H9 (cell line): ENCODE measurements at regions not wholly inside any gene's neighbourhood (a gene's known extent, or its start where the extent isn't known, plus 50 kb on each side); places are given as distances from the start of the nearest gene placed in this dataset.

Source experiments
- DNase-seq: peaks from one replicate; pipeline ENCODE4 v3.0.0-alpha.2; 2017
- H2AFZ ChIP-seq: one replicate; pipeline ENCODE4 v1.6.1; 2013; ENCODE audit warnings: mild to moderate bottlenecking, low read length, control low read depth, moderate library complexity
- H2AK5ac ChIP-seq: 2 replicates; pipeline ENCODE4 v1.6.1; 2013; ENCODE audit warnings: low read length, control low read depth, mixed read lengths; ENCODE audit not compliant: insufficient read length
- H2BK120ac ChIP-seq: one replicate; pipeline ENCODE4 v1.6.1; 2013; ENCODE audit warnings: low read depth, mild to moderate bottlenecking, low read length, control low read depth, inconsistent platforms; ENCODE audit not compliant: poor library complexity, severe bottlenecking
- H2BK12ac ChIP-seq: 2 replicates; pipeline ENCODE4 v1.6.1; 2013; ENCODE audit warnings: low read length, control low read depth, mixed read lengths, low read depth; ENCODE audit not compliant: insufficient read length
- H2BK15ac ChIP-seq: 2 replicates; pipeline ENCODE4 v1.6.1; 2013; ENCODE audit warnings: low read depth, low read length, control low read depth
- H2BK20ac ChIP-seq: one replicate; pipeline ENCODE4 v1.6.1; 2013; ENCODE audit warnings: low read depth, mild to moderate bottlenecking, low read length, control low read depth, inconsistent platforms; ENCODE audit not compliant: poor library complexity, severe bottlenecking
- H2BK5ac ChIP-seq: 2 replicates; pipeline ENCODE4 v1.6.1; 2013; ENCODE audit warnings: low read length, control low read depth, mixed read lengths; ENCODE audit not compliant: insufficient read length
- H3K14ac ChIP-seq: 2 replicates; pipeline ENCODE4 v1.6.1; 2013; ENCODE audit warnings: low read length, control low read depth; ENCODE audit not compliant: insufficient read depth
- H3K18ac ChIP-seq: 2 replicates; pipeline ENCODE4 v1.6.1; 2013; ENCODE audit warnings: low read depth, mild to moderate bottlenecking, mixed read lengths, low read length, control low read depth; ENCODE audit not compliant: insufficient read length
- H3K23ac ChIP-seq: 2 replicates; pipeline ENCODE4 v1.6.1; 2013; ENCODE audit warnings: low read length, control low read depth, mixed read lengths, low read depth; ENCODE audit not compliant: insufficient read length
- H3K23me2 ChIP-seq: 2 replicates; pipeline ENCODE4 v1.6.1; 2013; ENCODE audit warnings: low read depth, mild to moderate bottlenecking, mixed read lengths, low read length, control low read depth; ENCODE audit not compliant: insufficient read length, poor library complexity, severe bottlenecking
- H3K27ac ChIP-seq: 2 replicates; pipeline ENCODE4 v1.5.1; 2013; ENCODE audit warnings: low read length, control low read depth, mixed read lengths, low read depth; ENCODE audit not compliant: insufficient read length
- H3K27me3 ChIP-seq: 2 replicates; pipeline ENCODE4 v1.6.1; 2013; ENCODE audit warnings: low read length, control low read depth, inconsistent platforms; ENCODE audit not compliant: insufficient read depth
- H3K4ac ChIP-seq: 2 replicates; pipeline ENCODE4 v1.6.1; 2013; ENCODE audit warnings: low read depth, mild to moderate bottlenecking, control low read depth, inconsistent platforms, low read length, moderate library complexity
- H3K4me1 ChIP-seq: 2 replicates; pipeline ENCODE4 v1.6.1; 2013; ENCODE audit warnings: low read length, control low read depth, inconsistent platforms; ENCODE audit not compliant: insufficient read depth
- H3K4me2 ChIP-seq: 2 replicates; pipeline ENCODE4 v1.6.1; 2013; ENCODE audit warnings: low read length, control low read depth, mixed read lengths; ENCODE audit not compliant: insufficient read length, insufficient read depth
- H3K56ac ChIP-seq: 2 replicates; pipeline ENCODE4 v1.6.1; 2013; ENCODE audit warnings: low read depth, mild to moderate bottlenecking, mixed read lengths, low read length, control low read depth; ENCODE audit not compliant: insufficient read length
- H3K79me1 ChIP-seq: 2 replicates; pipeline ENCODE4 v1.6.1; 2013; ENCODE audit warnings: low read depth, mild to moderate bottlenecking, moderate library complexity, low read length, control low read depth, inconsistent platforms; ENCODE audit not compliant: insufficient read depth, poor library complexity, severe bottlenecking
- H3K79me2 ChIP-seq: 2 replicates; pipeline ENCODE4 v1.6.1; 2013; ENCODE audit warnings: low read length, control low read depth, inconsistent platforms; ENCODE audit not compliant: insufficient read depth
- H3K9ac ChIP-seq: 2 replicates; pipeline ENCODE4 v1.6.1; 2013; ENCODE audit warnings: low read length, control low read depth, mixed read lengths; ENCODE audit not compliant: insufficient read length; ENCODE audit errors: extremely low read depth
- H3K9me3 ChIP-seq: one replicate; pipeline ENCODE4 v1.6.1; 2013; ENCODE audit warnings: low read depth, low read length, inconsistent platforms; ENCODE audit not compliant: control insufficient read depth
- H3T11ph ChIP-seq: one replicate; pipeline ENCODE4 v1.6.1; 2013; ENCODE audit warnings: mild to moderate bottlenecking, low read length, control low read depth, inconsistent platforms
- H4K20me1 ChIP-seq: one replicate; pipeline ENCODE4 v1.6.1; 2013; ENCODE audit not compliant: control insufficient read depth, insufficient read length, insufficient read depth
- H4K5ac ChIP-seq: 2 replicates; pipeline ENCODE4 v1.6.1; 2013; ENCODE audit warnings: low read depth, mild to moderate bottlenecking, mixed read lengths, low read length, control low read depth; ENCODE audit not compliant: insufficient read length
- H4K8ac ChIP-seq: replicated peaks from 2 replicates; pipeline ENCODE4 v1.6.1; 2013; ENCODE audit warnings: low read length, control low read depth, mixed read lengths, low read depth; ENCODE audit not compliant: insufficient read length
- H4K91ac ChIP-seq: 2 replicates; pipeline ENCODE4 v1.6.1; 2013; ENCODE audit warnings: low read depth, mild to moderate bottlenecking, moderate library complexity, mixed read lengths, low read length, control low read depth; ENCODE audit not compliant: insufficient read length
- H3K27ac Mint-ChIP-seq, 3 experiments: 2 replicates in 2 of 3; 3 replicates in 1 of 3; pipeline ENCODE4 v1.8.0; 2020 to 2021; ENCODE audit warnings: mixed read lengths in 3 of 3, mild to moderate bottlenecking in 1 of 3, moderate library complexity in 1 of 3
- H3K27me3 Mint-ChIP-seq: 2 replicates; pipeline ENCODE4 v1.8.0; 2021; ENCODE audit warnings: low read depth, mild to moderate bottlenecking, moderate library complexity, mixed read lengths
- H3K36me3 Mint-ChIP-seq, 3 experiments: 2 replicates in 2 of 3; 3 replicates in 1 of 3; pipeline ENCODE4 v1.8.0; 2020 to 2021; ENCODE audit warnings: low read depth in 3 of 3, mixed read lengths in 3 of 3; ENCODE audit not compliant: insufficient read depth in 1 of 3
- H3K4me1 Mint-ChIP-seq, 2 experiments: 2 replicates each; pipeline ENCODE4 v1.8.0; 2020; ENCODE audit warnings: mixed read lengths in 2 of 2
- H3K4me3 Mint-ChIP-seq, 2 experiments: 2 replicates in 1 of 2; 3 replicates in 1 of 2; pipeline ENCODE4 v1.8.0; 2020 to 2021; ENCODE audit warnings: mild to moderate bottlenecking in 2 of 2, mixed read lengths in 2 of 2, moderate library complexity in 1 of 2
- H3K9me3 Mint-ChIP-seq, 2 experiments: 2 replicates in 1 of 2; 3 replicates in 1 of 2; pipeline ENCODE4 v1.8.0; 2020; ENCODE audit warnings: mild to moderate bottlenecking in 2 of 2, mixed read lengths in 2 of 2, moderate library complexity in 1 of 2
- TF ChIP-seq, protein P1 (sequence below): fragments of 200-600 bp; sonication (generic); conservative IDR thresholded peaks from 3 replicates; pipeline ENCODE4 v1.8.0; 2021; ENCODE audit warnings: antibody characterized with exemption, mild to moderate bottlenecking

DNA sequence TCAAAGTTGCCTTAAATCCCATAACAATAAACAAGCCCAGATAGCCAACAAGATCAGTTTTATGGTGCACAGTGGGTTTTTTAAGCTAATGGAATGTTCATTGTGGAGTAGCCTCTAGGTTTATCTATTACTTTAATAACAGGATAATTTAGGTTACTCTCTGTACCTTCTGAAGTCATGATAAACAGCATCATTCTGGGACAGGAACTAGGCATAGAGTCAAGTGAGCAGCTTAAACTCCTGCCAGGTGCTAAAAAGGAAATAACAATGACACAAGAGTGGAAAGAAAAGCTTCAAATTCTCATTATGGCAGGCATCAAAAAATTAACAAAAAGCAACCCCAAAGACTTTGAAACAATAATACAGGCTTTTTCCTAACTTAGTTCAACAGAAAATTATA lies 228.8 kb downstream of the HACE1 start:
- Histone ChIP-seq H2BK12ac (no peak overlapping the region), H4K8ac (no peak overlapping the region), H4K5ac (no peak overlapping the region), H2BK120ac (no peak overlapping the region), H3K56ac (no peak overlapping the region), H2AK5ac (no peak overlapping the region), H3K23me2 (no peaks in the 10 kb centered on the region), H2BK5ac (no peak overlapping the region), H3K79me2 (no peaks in the 10 kb centered on the region), H3K27me3 (no peaks in the 10 kb centered on the region), H3K4me2 (no peak overlapping the region), H2BK20ac (no peak overlapping the region), H2BK15ac (no peak overlapping the region), H3K23ac (no peak overlapping the region), H2AFZ (no peak overlapping the region), H3K14ac (no peak overlapping the region), H4K20me1 (no peaks in the 10 kb centered on the region), H3K18ac (no peak overlapping the region), H4K91ac (no peak overlapping the region), H3K9ac (no peak overlapping the region), H3T11ph (no peak overlapping the region), H3K27ac (no peak overlapping the region), H3K9me3 (no peaks in the 10 kb centered on the region), H3K4ac (no peak overlapping the region), H3K79me1 (no peaks in the 10 kb centered on the region), H3K4me1 (peaks cover 3% of the 10 kb centered on the region; the same call in 1 of the 2 replicates)
- Mint-ChIP-seq H3K4me1 (peaks cover 17 to 18% of the 10 kb centered on the region in 2 experiments), H3K27me3 (no peaks in the 10 kb centered on the region), H3K36me3 (peaks cover 0 to 2% (median 0%) of the 10 kb centered on the region in 3 experiments; a peak in 1 of 7 replicates), H3K4me3 (no peak overlapping the region), H3K9me3 (no peaks in the 10 kb centered on the region), H3K27ac (peak overlapping the region in 2 of 3 experiments; percentile 23 to 50; a peak in 3 of 7 replicates)
- TF ChIP-seq, protein P1, sequence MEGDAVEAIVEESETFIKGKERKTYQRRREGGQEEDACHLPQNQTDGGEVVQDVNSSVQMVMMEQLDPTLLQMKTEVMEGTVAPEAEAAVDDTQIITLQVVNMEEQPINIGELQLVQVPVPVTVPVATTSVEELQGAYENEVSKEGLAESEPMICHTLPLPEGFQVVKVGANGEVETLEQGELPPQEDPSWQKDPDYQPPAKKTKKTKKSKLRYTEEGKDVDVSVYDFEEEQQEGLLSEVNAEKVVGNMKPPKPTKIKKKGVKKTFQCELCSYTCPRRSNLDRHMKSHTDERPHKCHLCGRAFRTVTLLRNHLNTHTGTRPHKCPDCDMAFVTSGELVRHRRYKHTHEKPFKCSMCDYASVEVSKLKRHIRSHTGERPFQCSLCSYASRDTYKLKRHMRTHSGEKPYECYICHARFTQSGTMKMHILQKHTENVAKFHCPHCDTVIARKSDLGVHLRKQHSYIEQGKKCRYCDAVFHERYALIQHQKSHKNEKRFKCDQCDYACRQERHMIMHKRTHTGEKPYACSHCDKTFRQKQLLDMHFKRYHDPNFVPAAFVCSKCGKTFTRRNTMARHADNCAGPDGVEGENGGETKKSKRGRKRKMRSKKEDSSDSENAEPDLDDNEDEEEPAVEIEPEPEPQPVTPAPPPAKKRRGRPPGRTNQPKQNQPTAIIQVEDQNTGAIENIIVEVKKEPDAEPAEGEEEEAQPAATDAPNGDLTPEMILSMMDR = no peak
- DNase-seq = no peak
